HG03571 (cell line): ENCODE measurements at regions not wholly inside any gene's neighbourhood (a gene's known extent, or its start where the extent isn't known, plus 50 kb on each side); places are given as distances from the start of the nearest gene placed in this dataset.

ENCODE experiments used
- ATAC-seq: cut with Tn5 transposase; IDR thresholded peaks from one replicate; pipeline ENCODE4 v1.9.1; 2021; ENCODE audit not compliant: unreplicated experiment

DNA sequence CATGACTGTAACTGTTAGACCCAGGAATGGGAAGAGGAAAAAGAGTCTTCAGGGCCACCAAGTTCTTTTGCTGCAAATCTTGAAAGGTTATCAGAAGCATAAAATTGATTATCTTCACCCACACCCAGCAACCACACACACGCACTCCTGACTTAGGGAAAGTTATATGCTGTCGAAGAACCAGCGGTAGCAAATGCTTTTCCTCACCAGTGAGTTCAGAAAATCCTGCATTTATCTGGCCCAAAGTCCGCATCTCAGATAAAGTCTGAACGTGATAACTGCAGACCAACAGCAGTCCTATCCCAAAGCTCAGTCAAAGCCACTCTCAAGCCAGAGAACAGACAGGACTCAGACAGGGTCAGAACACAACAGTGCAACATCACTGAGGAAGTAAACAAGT lies 115.6 kb downstream of the IRS2 start:
- no peak for ATAC-seq

- ATAC-seq = no peak
Measured at GRCh38 chr13:109669956-109670355, 116.4 kb downstream of the IRS2 start.

GRCh38 chr13:109669234-109669612 lies 117.2 kb downstream of the IRS2 start:
- ATAC-seq = no peak

- ATAC-seq = no peak
Measured at GRCh38 chr13:109668433-109669233, 117.8 kb downstream of the IRS2 start.

- ATAC-seq = no peak
Measured at GRCh38 chr13:109667807-109668291, 118.5 kb downstream of the IRS2 start.

DNA sequence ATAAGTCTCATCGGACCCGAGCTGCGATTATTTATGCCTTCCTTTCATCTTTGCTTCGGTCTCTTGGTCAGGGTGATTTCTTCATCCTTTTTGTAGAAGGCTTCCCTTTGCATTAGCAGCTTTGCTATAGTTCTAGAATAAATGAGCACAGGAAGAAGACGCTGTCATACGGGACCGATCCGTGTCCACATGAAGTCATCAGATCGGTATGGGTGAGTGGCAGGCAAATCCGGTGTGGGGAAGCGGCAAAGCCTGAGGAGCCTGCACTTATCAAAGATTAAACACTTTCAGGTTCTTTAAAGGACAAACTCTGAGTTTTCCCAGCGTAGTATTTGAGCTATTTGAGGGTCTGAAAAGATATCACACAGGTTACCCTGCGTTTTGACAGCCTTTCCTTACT lies 119.3 kb downstream of the IRS2 start:
- ATAC-seq = no peak

- no peak for ATAC-seq
Measured at GRCh38 chr13:109666656-109667055, 119.7 kb downstream of the IRS2 start.

DNA sequence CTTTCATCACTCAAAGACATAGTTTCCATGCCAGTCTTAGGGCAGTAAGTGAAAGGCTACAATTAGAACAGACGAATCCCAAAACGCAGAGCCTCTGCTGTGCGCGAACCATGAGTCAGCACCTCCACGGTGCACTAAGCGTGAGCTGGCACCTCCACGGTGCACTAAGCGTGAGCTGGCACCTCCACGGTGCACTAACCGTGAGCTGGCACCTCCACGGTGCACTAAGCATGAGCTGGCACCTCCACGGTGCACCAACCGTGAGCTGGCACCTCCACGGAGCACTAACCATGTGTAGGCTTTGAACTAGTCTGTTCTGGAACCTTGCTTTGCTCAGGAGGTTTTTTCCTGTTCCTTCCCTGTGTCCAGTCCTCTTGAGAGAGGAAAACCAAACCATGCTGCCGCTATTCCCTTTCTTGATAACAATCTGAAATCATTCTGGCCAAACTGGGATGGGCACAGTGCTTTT lies 120.6 kb downstream of the IRS2 start:
- ATAC-seq = no peak

- no peak for ATAC-seq
Measured at GRCh38 chr13:109665240-109665639, 121.1 kb downstream of the IRS2 start.

- ATAC-seq = no peak
Measured at GRCh38 chr13:109657395-109657794, 129.0 kb downstream of the IRS2 start.

GRCh38 chr13:109656206-109656605 lies 130.2 kb downstream of the IRS2 start:
- no peak for ATAC-seq

GRCh38 chr13:109655611-109656010 lies 130.8 kb downstream of the IRS2 start:
- ATAC-seq = no peak

GRCh38 chr13:109655206-109655600 lies 131.2 kb downstream of the IRS2 start:
- no peak for ATAC-seq

- ATAC-seq = no peak
Measured at GRCh38 chr13:109654341-109655205, 131.8 kb downstream of the IRS2 start.

GRCh38 chr13:109652531-109652930 lies 133.9 kb downstream of the IRS2 start:
- ATAC-seq = no peak

- no peak for ATAC-seq
Measured at GRCh38 chr13:109651854-109652253, 134.5 kb downstream of the IRS2 start.

- ATAC-seq = no peak
Measured at GRCh38 chr13:109651311-109651710, 135.1 kb downstream of the IRS2 start.

DNA sequence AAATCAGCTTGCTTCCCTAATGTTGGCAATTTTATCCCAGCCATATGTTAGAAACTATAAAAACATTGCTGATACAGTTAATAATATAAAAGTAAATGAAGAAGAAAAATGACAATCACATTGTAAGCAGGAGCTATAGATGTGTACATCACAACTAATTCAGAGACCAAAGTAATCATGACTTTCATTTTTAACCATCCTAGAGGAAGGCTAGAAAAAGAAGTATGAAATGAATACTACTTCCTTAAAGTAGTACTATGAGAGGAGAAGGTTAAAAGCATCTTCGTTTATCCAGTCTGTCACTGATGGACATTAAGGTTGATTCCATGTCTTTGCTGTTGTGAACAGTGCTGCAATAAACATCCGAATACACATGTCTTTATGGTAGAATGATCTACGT lies 135.5 kb downstream of the IRS2 start:
- no peak for ATAC-seq

GRCh38 chr13:109649713-109650112 lies 136.7 kb downstream of the IRS2 start:
- no peak for ATAC-seq

DNA sequence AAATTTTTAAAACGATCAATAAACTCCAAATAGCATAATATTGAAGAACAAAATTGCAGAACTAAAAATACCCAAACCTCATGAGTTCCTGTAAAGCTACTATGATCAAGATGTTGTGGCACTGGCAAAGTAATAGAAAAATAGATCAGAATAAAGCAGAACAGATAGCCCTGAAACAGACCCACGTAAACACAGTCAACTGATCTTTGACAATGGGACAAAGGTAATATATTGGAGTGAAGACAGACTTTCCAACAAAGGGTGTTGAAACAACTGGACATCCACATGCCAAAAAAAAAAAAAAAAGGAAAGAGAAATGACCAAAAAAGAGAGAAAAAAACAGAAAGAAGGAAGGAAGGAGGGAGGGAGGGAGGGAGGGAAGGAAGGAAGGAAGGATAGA lies 138.7 kb downstream of the IRS2 start:
- no peak for ATAC-seq

- no peak for ATAC-seq
Measured at GRCh38 chr13:109647053-109647452, 139.3 kb downstream of the IRS2 start.

DNA sequence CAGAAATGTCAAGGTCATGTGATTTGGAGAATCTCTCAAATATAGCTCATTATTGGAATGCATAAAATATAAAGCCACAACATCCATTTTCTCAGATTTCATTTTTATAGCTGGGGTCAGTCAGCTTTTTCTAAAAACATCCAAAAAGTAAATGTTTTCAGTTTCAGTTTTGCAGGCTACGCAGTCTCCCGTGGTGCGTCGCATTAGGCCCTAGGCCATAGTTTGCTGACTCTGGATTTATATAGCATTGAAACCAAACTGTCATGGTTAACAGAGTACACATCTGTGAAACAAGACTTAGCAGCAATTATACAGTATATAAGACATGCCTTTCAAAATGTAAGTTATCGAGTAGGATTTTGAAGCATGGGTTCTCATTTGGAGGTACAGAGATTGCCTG lies 140.0 kb downstream of the IRS2 start:
- no peak for ATAC-seq
